ENCODE measurements at regions not wholly inside any gene's neighbourhood (a gene's known extent, or its start where the extent isn't known, plus 50 kb on each side); places are given as distances from the start of the nearest gene placed in this dataset.

DNA sequence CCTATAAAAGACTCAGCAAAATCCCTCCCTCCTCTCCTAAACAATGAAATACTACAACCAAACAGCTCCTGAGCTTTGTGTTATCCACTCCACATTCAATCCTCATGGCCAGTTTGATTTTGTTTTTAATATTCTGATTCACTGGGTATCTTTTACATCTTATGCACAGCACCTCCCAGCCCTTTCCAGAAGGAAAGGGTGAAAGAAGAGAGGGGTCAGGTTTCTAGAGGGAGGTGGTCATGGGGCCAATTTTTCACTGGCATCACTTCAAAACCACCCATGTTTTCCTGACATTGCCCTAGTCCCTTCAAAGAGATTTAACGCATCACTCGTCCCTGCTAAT, 315.6 kb downstream of the LPIN1 start:
- no peak for DNase-seq

DNA sequence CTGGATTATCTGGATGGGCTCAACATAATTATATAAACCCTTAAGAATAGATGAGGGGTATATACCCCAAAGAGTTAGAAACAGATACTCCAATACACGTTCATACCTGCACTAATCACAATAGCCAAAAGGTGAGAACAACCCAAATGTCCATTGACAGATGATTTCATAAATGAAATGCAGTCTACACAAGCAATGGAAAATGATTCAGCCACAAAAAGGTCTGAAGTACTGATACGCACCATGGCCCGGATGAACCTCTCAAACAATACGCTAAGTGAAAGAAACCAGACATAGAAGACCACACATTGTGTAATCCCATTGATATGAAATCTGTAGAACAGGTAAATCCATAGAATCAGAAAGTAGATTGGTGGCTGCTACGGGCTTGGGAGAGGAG, 316.8 kb downstream of the LPIN1 start:
- DNase-seq: no peak

DNA sequence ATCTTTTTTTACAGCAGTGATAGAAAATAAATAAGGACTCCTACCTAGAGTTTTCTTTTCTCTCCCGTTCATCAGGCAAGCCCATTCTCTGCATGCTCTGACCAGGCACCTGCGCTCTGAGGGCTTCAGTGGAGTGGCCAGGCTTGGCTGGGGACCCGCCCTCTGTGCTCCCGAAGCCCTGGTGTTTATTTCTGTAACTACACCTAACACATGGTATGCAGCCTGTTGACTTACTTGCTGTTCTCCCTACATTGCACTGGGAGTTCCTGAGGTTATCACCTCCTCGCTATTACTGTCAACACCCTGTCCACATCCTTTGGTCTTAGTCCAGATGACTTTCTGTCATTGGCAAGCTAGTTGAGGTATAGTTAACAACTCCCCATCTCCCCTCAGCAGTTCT, 317.7 kb downstream of the LPIN1 start:
- no peak for DNase-seq

DNA sequence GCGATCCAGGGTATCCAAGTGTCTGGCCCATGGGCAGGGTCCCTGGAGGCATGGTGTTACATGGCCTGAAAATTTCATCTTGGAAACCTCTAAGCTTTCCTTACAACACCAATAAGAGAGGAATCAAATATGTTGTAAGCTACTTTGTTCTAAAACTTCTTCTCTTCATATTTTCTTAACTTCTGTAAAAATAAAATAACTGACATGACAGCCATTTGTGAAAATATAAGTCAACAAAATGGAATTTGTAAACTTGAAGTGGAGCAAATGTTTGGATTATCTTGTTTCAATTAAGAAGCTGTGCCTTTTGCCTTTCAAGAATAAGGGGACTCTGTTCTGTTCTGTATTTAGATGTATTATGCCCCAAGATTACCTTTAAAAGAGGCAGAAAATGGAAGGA, 319.7 kb downstream of the LPIN1 start:
- DNase-seq: no peak

DNA sequence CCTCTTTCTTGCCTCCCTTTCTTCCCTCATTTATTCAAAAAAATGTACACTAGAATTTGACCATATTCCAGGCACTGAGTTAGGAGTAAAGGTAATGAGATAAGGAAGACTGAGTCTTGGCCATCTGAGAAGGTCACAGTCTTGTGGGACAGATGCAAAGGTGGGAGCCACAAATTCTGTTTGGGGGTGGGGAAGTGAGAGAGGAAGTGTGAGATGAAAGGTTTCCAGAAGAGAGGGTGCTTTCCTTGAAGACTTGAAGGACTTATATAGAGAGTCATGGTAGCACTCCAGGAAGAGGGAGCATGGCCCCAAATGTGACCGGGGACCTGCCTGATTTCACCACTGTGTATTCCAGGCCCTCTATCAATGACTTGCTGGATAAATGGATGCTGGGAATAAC, 320.6 kb downstream of the LPIN1 start:
- no peak for DNase-seq

DNA sequence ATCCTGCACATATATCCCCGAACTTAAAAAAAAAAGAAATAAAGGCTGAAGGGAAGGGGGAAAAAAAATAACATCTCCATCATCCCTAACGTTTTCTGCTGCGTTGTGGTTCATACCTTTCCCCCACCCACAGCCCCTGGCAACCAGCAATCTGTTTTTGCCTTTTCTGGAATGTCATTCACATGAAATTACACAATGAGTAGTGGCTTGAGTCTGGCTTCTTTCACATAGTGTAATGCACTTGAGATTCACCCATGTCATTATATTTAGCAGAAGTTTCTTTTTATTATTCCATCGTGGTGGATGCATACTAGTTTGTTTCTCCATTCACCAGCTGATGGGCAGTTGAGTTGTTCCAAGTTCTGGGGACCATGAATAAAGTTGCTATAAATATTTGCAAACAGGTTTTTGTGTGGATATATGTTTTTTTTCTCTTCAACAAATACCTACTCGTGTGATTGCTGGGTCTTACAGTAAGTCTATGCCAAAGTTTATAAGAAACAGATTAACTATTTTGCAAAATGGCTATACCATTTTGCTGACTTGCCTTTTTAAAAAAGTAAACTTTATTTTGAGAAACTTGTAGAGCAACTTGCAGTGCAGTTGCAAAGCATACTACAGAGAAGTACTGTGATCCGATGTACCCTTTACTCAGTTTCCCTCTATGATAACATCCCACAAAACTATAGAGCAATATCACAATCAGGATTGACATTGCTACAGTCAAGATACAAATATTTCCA, 322.5 kb downstream of the LPIN1 start:
- DNase-seq: no peak

DNA sequence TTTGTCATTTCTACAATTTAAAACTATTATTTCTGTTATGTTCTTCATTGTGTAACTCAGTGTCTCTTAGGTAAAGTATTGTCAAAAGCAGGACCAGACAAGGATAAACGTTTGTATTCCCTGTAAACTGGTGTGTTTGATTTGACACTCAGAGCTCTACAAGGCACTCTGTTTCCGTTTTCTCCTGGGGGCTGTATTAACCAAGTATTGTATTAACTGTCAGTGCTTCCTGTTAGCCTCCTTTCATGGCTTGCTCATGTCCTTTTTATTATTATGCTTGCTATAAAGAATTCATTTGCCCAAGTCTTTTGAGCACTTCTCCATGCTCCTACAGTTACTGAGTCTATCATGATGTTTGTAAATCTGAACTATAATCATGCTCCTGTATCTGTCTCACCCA, 323.7 kb downstream of the LPIN1 start:
- DNase-seq: no peak

DNA sequence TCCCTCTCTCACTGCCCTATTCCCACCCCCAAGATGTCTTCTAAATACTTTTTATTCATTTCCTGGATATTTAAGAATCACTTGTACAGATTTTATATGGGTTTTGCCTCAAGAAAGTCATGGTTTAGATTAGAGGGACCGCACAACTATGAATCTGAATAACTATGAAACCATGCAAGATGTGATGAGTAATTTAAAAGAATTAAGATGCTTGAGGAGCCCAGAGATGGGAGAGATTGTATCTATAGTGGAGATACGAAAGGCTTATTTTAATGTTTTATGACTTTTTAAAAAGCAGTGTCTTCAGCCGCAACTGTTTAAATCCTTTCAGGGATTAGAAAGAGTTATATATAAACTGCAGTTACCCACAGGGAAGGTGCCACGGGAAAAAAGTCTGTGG, 324.1 kb downstream of the LPIN1 start:
- DNase-seq: no peak

DNA sequence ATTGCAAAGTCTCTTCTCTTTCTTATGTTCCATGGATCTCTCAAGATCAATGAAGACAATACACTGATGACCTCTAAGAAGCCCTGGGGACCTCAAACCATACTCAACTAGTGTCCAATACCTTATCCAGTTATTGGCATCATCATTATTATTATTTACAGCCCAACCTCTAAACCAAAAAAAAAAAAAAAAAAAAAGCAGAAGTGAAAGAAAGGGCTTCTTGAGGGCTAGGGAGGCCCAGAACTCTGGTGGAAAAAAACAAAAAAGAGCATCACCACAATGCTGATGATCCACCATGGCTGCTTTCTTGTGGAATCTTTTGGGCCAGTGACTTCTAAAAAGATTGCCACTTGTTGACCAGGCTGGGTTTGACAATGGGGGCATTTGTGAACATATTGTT, 324.9 kb downstream of the LPIN1 start:
- DNase-seq: no peak

DNA sequence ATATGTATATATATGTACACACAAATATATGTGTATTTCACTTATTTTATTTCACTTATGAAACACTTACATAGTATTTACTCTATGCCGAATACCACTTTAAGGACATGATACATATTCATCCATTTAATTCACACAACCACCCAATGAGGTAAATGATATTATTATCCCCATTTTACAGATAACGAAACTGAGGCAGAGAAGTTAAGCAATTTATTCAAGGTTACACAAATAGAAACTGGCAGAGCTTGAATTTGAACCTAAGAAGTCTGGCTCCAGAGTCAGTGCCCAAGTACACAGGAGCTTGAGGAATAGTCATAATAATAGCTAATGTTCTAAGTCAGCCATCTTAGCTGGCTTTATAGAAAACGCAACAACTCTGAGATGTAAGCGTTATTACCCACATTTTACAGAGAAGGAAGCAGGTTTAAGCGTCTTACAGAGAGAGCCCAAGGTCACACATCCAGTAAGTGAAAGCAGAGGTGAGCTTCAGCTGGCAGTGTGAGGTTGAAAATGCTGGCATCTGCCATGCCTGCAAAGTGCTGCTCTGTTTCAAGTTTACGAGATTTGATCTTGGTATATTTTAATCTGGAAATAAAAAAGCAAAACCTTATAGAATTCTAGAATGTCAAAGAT, 326.9 kb downstream of the LPIN1 start:
- DNase-seq: no peak

DNA sequence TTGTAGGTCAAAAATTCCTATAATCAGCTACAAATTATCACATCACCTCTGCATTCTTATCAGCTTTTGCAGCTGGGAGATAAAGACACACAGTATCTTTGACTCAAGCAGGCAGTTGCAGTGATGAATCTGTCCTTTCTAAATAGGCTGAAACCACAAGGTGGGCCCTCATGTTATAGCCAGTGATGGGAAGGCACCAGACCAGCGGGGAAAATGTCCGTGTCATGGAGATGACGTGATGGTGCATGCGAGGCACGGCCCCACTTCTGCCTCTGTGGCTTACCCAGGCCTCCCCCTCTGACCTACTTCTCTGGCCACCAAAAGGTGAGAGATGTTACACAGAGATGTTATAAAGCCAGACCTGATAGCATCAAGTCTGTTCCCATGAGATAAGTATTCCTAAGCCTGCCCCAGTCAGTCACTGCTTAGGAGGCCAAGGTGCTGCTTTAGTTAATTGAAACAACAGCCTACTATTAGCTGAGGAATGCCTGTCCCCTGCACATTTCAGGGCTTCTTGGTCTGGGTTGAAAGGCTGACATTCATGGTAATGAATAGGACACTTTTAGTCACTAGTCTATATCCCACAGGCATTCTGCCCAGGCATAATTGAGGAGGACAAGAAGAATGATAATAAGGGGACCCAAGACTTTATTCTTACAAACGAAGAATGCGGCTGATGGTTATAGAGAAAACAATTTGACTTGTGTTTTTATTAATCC, 327.9 kb downstream of the LPIN1 start:
- DNase-seq: no peak

DNA sequence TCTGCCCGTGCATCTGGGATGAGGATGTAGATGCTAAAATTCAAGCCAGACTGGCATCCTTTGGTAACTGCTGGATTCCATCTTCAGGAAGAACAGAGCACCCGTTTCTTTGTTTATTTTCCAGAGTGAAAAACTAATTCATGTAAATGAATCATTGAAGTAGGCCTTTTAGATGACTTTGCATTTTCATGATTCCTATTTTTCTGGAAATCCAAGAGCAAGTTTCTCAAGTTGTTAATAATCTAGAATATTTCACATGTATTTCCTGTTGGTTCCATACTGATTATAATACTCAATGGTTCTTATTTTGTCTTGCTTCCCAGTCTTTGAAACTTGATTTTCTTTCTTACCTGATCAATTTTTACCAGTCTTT, 328.4 kb downstream of the LPIN1 start:
- no peak for DNase-seq

DNA sequence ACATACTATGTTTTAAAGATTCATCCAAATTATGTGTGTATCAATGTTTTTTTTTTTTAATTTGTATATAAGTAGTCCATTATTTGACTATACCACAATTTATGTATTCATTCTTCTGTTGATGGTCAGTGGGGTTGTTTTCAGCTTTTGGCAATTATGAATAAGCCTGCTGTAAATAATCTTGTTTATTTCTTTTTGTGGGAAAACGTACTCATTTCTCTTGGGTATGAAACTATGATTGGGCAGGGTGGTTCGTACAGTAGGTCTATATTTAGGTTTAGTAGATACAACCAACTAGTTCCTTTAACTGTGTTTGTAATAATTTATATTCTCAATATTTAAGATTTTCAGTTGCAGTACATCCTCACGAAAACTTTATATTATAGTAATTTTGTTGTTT, 329.2 kb downstream of the LPIN1 start:
- no peak for DNase-seq

DNA sequence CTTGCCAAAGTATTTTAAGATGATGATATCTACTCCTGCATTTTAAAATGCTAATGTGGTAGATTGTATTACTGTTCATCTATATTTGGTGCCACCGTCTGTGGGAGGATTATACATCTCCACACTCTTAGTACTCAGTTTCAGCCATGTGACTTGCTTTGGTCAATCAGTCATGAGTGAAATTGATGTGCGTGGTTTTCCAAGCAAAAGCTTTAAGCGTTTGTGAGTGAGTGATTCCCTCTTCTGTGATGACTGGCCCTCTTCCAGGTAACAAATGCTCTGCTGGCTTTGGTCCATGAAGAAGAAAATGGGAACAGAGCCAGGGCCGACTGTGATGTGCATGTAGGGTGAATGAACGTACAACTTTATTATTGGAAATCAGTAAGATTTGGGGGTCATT, 330.4 kb downstream of the LPIN1 start:
- no peak for DNase-seq

DNA sequence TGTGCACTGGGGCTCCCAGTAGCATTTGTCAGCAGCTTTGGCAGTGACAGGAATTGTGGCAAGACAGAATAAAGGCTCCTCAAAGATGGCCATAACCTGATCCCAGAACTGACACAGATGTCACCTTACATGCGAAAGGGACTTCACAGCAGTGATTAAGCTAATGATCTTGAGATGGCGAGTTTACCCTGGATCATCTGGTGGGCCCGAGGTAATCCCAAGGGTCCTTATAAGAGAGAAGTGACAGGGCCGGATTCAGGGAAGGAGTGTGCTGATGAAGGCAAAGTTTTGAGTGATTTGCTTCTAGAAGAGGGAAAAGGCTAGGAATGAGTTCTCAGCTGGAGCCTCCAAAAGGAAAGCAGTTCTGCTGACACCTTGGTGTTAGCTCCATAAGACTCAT, 333.9 kb downstream of the LPIN1 start:
- DNase-seq: no peak

DNA sequence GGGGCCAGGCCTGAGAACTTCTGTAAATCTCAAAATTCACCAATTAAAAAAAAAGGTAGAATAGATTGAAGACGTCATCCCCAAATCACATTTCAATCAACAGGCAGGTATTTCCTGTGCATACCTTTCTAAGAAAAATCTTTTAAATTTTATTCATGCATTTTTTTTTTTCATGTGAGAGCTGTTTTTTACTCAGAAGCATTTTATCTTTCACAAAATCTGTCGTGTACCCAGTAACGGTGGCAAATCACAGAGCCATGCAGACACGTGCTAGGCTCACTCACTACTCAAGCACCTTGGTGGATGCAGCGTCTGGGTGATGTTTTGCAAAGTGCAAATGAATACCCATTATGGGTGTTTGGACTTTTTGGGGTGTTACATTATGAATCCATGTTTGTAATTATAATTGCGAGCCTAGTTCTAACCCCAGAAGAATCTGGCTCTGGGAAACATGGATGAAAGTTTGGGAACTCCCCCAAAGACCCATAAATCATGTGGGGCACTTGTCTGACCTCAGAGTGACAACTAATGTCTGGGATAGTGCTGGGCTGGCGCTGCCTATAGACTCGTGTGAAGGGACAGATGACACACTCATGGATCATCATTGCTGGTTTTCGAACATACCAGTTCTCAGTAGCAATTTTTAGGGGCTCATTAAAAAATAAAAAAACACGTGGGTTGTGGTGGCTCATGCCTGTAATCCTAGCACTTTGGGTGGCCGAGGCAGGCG, 335.2 kb downstream of the LPIN1 start:
- no peak for DNase-seq

DNA sequence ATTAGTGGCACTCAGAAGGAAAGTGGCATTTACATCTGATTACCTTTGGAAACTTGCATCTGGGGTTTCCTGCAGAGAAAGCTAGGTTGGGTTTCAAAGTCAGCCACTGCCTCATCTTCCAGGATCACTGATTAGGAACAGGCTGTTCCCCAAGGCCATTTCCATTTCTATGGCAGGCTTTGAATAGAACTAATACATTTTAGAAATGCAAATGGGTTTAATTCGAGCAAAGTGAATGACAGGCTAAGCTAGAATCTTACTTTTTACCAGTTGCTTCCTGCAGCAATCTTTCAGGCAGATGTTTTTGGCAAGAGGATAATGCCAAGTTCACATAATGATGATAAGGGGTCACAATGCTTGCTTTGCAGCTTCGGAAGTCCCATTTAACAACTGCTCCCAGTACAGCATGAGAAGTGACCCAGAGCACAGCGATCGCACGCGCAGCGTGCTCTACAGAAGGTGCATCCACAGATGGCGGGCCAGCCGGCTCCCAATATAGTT, 336.7 kb downstream of the LPIN1 start:
- no peak for DNase-seq

DNA sequence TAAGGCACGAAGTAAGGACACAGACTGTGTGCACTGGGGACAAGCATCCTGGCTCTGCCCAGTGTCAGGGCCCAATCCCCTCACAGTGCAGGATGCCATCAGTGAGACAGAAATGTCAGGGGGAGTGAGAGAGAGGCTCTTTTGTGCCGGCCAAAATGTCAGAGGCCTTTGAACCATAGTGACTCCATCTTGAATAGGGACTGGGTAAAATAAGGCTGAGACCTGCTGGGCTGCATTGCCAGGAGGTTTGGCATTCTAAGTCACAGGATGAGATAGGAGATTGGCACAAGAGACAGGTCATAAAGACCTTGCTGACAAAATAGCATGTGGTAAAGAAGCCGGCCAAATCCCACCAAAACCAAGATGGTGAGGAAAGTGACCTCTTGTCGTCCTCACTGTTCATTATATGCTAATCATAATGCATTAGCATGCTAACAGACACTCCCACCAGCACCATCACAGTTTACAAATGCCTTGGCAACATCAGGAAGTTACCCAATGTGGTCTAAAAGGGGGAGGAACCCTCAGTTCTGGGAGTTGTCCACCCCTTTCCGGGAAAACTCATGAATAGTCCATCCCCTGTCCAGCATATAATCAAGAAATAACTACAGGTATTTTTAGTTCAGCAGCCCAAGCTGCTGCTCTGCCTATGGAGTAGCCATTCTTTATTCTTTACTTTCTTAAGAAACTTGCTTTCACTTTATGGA, 337.4 kb downstream of the LPIN1 start:
- no peak for DNase-seq

DNA sequence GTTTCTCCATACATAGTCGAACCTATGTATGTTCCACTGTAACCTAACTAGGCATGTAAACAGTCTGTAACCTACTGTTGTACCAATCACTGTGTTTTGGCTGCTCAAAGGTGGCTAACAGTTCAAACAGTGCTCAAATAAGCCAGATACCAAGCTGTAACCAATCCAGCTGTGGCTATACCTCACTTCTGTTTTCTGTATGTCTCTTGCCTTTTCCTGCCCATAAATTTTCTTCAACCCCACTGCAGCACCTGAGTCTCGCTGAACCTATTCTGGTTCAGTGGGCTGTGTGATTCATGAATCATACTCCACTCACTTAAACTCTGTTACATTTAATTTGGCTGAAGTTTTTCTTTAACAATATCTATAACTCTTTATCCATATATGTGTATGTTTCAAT, 340.7 kb downstream of the LPIN1 start:
- DNase-seq: no peak

DNA sequence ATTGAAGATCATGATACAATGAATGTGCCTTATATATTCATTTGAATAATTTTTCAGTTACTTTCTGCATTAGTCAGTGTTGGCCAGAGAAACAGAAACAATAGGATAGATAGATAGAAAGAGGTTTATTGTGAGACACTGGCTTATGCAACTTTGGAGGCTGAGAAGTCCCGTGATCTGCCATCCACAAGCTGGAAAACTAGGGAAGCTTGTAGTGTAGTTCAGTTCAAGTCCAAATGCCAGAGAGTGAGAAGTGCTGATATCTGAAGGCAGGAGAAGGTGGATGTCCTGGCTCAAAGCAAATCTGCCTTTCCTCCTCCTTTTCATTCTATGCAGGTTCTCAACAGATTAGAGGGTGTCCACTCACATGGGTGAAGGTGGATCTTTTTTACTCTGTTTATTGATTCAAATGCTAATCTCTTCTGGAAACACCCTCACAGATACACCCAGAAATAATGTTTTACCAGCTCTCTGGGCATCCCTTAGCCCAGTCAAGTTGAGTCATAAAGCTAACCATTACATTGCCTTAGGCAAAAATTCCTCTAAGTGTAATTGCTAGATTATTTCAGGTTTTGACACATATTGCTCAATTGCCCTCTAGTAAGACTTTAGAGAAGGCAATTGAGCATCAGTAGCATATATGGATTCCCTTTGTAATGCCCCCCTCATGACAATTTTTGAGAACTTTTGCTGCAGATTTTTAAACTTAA, 341.4 kb downstream of the LPIN1 start:
- no peak for DNase-seq

DNA sequence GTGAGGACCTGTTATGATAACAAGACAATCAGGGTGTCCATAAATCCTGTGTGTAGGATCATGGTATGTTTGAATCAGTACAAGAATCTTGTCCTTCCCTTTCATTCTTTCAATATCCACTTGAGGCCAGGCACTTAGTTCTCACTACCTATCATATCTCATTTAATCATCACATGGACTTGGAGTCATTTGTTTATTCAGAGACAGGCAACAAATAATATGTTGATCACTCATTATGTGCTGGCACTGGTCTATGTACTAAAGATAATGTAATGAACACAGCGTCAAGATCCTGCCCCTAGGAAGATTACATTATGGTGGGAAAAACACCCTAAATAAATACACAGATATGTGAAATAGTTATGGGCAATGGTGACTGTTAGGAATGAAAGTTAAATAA, 342.6 kb downstream of the LPIN1 start:
- no peak for DNase-seq

DNA sequence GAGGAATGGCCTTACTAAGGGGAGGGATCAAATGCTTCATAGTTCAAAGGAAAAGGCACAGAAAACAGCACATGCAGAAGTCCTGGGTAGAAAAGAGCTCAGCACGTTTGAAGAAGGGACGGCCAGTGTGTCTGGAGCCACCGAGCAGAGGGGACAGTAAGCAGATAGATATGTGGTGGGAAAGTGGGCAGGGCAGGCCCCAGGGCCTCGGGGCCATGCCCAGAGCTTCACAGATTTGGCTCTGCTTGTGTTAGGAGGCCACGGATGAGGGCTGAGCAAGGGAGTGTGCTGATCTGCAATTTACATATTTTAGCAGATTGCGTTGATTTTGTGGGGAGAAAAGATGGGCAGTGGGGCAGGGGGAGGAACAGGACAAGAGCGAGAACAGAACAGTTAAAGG, 343.1 kb downstream of the LPIN1 start:
- DNase-seq: no peak
